BLaER1 treated with 17β-estradiol and CSF1 and Interleukin-3, amounts not matched to agents 10 nM and 100 nM (cell line): ENCODE measurements at regions not wholly inside any gene's neighbourhood (a gene's known extent, or its start where the extent isn't known, plus 50 kb on each side); places are given as distances from the start of the nearest gene placed in this dataset.

Experiments used
- H3K27ac ChIP-seq, 11 experiments: shearing (Covaris generic); formaldehyde crosslinking; 2 replicates each; pipeline ENCODE4 v1.8.1; 2022
- H3K27me3 ChIP-seq, 11 experiments: shearing (Covaris generic); formaldehyde crosslinking; 2 replicates each; pipeline ENCODE4 v1.8.1; 2022
- H3K36me3 ChIP-seq, 11 experiments: shearing (Covaris generic); formaldehyde crosslinking; 2 replicates each; pipeline ENCODE4 v1.8.1; 2022
- H3K4me1 ChIP-seq, 10 experiments: shearing (Covaris generic); formaldehyde crosslinking; 2 replicates each; pipeline ENCODE4 v1.8.1; 2022
- H3K4me2 ChIP-seq, 11 experiments: shearing (Covaris generic); formaldehyde crosslinking; 2 replicates each; pipeline ENCODE4 v1.8.1; 2022
- H3K4me3 ChIP-seq, 10 experiments: shearing (Covaris generic); formaldehyde crosslinking; 2 replicates each; pipeline ENCODE4 v1.8.1; 2022
- H3K9ac ChIP-seq, 11 experiments: shearing (Covaris generic); formaldehyde crosslinking; 2 replicates each; pipeline ENCODE4 v1.8.1; 2022
- H3K9me3 ChIP-seq, 11 experiments: shearing (Covaris generic); formaldehyde crosslinking; replicated peaks in 1 of 11; 2 replicates each; pipeline ENCODE4 v1.8.1; 2022
- H4K20me1 ChIP-seq, 11 experiments: shearing (Covaris generic); formaldehyde crosslinking; 2 replicates each; pipeline ENCODE4 v1.8.1; 2022
- Cebpa-rat ChIP-seq, 11 experiments: shearing (Covaris generic); IDR thresholded peaks; 2 replicates each; pipeline ENCODE4 v1.8.1; 2022

- Histone ChIP-seq H3K27me3 (no peaks in the 10 kb centered on the region), H3K9me3 (no peaks in the 10 kb centered on the region; a peak in 1 of 22 replicates), H3K36me3 (no peaks in the 10 kb centered on the region), H3K9ac (no peak overlapping the region), H3K27ac (no peak overlapping the region), H3K4me2 (no peak overlapping the region), H3K4me3 (no peak overlapping the region), H4K20me1 (no peaks in the 10 kb centered on the region), H3K4me1 (peaks cover 0 to 17% (median 0%) of the 10 kb centered on the region in 10 experiments; a peak in 6 of 20 replicates)
- TF ChIP-seq Cebpa-rat (IDR thresholded peaks at IDR 0.05), result no peak
Observed at GRCh38 chr5:35473589-35473988, 144.1 kb upstream of the SPEF2 start.

GRCh38 chr5:35470866-35471265 is 146.8 kb upstream of the SPEF2 start:
- Histone ChIP-seq H3K36me3 (no peaks in the 10 kb centered on the region), H3K9ac (no peak overlapping the region), H3K4me2 (no peak overlapping the region), H3K27me3 (no peaks in the 10 kb centered on the region), H3K4me3 (no peak overlapping the region), H4K20me1 (no peaks in the 10 kb centered on the region), H3K27ac (no peak overlapping the region), H3K4me1 (peaks cover 0 to 4% (median 0%) of the 10 kb centered on the region in 10 experiments; a peak in 4 of 20 replicates), H3K9me3 (no peaks in the 10 kb centered on the region)
- no peak for TF ChIP-seq Cebpa-rat (IDR thresholded peaks at IDR 0.05)

GRCh38 chr5:35468811-35469210 is 148.9 kb upstream of the SPEF2 start:
- no peak overlapping the region for H3K27ac ChIP-seq
- H3K27me3 ChIP-seq, result no peaks in the 10 kb centered on the region
- no peak overlapping the region for H3K4me2 ChIP-seq
- H3K4me3 ChIP-seq, result no peak overlapping the region
- no peak for TF ChIP-seq Cebpa-rat (IDR thresholded peaks at IDR 0.05)
- H4K20me1 ChIP-seq, result no peaks in the 10 kb centered on the region
- no peaks in the 10 kb centered on the region for H3K36me3 ChIP-seq
- no peaks in the 10 kb centered on the region for H3K4me1 ChIP-seq
- H3K9ac ChIP-seq, result no peak overlapping the region
- 0 out of 22 replicates have a peak, but pooled peaks cover 0 to 4% (median 0%) of the 10 kb centered on the region in 11 experiments for H3K9me3 ChIP-seq

- Histone ChIP-seq H3K27me3 (no peaks in the 10 kb centered on the region), H3K4me1 (no peaks in the 10 kb centered on the region), H3K4me2 (no peak overlapping the region), H3K27ac (no peak overlapping the region), H3K9me3 (0 out of 22 replicates have a peak, but pooled peaks cover 0 to 4% (median 0%) of the 10 kb centered on the region in 11 experiments), H3K36me3 (no peaks in the 10 kb centered on the region), H3K4me3 (no peak overlapping the region), H4K20me1 (no peaks in the 10 kb centered on the region), H3K9ac (no peak overlapping the region)
- no peak for TF ChIP-seq Cebpa-rat (IDR thresholded peaks at IDR 0.05)
Observed at GRCh38 chr5:35466746-35467145, 150.9 kb upstream of the SPEF2 start.

GRCh38 chr5:35464757-35465156 is 152.9 kb upstream of the SPEF2 start:
- no peak overlapping the region for H3K4me2 ChIP-seq
- no peak overlapping the region for H3K4me3 ChIP-seq
- no peak overlapping the region for H3K9ac ChIP-seq
- no peaks in the 10 kb centered on the region for H3K36me3 ChIP-seq
- no peak overlapping the region for H3K27ac ChIP-seq
- H3K9me3 ChIP-seq, result 0 out of 22 replicates have a peak, but pooled peaks cover 0 to 4% (median 0%) of the 10 kb centered on the region in 11 experiments
- H3K4me1 ChIP-seq, result no peaks in the 10 kb centered on the region
- H3K27me3 ChIP-seq, result no peaks in the 10 kb centered on the region
- no peak for TF ChIP-seq Cebpa-rat (IDR thresholded peaks at IDR 0.05)
- H4K20me1 ChIP-seq, result no peaks in the 10 kb centered on the region

GRCh38 chr5:35461530-35461929 is 156.1 kb upstream of the SPEF2 start:
- Histone ChIP-seq H3K27ac (no peak overlapping the region), H3K9ac (no peak overlapping the region), H3K36me3 (no peaks in the 10 kb centered on the region), H3K4me2 (no peak overlapping the region), H3K9me3 (peaks cover 5 to 16% (median 8%) of the 10 kb centered on the region in 11 experiments; a peak in 12 of 22 replicates), H3K27me3 (no peaks in the 10 kb centered on the region), H3K4me3 (no peak overlapping the region), H4K20me1 (no peaks in the 10 kb centered on the region), H3K4me1 (no peaks in the 10 kb centered on the region)
- TF ChIP-seq Cebpa-rat (IDR thresholded peaks at IDR 0.05), result no peak

- Histone ChIP-seq H3K27me3 (no peaks in the 10 kb centered on the region), H3K4me3 (no peak overlapping the region), H3K9me3 (peaks cover 5 to 13% (median 8%) of the 10 kb centered on the region in 11 experiments; a peak in 12 of 22 replicates), H3K36me3 (no peaks in the 10 kb centered on the region), H4K20me1 (no peaks in the 10 kb centered on the region), H3K4me2 (no peak overlapping the region), H3K9ac (no peak overlapping the region), H3K4me1 (no peaks in the 10 kb centered on the region), H3K27ac (no peak overlapping the region)
- TF ChIP-seq Cebpa-rat (IDR thresholded peaks at IDR 0.05), result no peak
Observed at GRCh38 chr5:35458824-35459207, 158.8 kb upstream of the SPEF2 start.

GRCh38 chr5:35457912-35458823 is 159.5 kb upstream of the SPEF2 start:
- no peaks in the 10 kb centered on the region for H3K4me1 ChIP-seq
- TF ChIP-seq Cebpa-rat (IDR thresholded peaks at IDR 0.05), result peak in 1 of 11 experiments; percentile 50; a peak in 2 of 22 replicates
- H3K9me3 ChIP-seq, result peaks cover 5 to 13% (median 8%) of the 10 kb centered on the region in 11 experiments; a peak in 12 of 22 replicates
- H3K9ac ChIP-seq, result no peak overlapping the region
- no peak overlapping the region for H3K4me2 ChIP-seq
- H3K27me3 ChIP-seq, result no peaks in the 10 kb centered on the region
- H4K20me1 ChIP-seq, result no peaks in the 10 kb centered on the region
- no peak overlapping the region for H3K4me3 ChIP-seq
- no peak overlapping the region for H3K27ac ChIP-seq
- no peaks in the 10 kb centered on the region for H3K36me3 ChIP-seq

GRCh38 chr5:35456506-35456905 is 161.2 kb upstream of the SPEF2 start:
- Histone ChIP-seq H3K4me2 (no peak overlapping the region), H4K20me1 (no peaks in the 10 kb centered on the region), H3K27ac (no peak overlapping the region), H3K27me3 (no peaks in the 10 kb centered on the region), H3K9me3 (peaks cover 5 to 13% (median 8%) of the 10 kb centered on the region in 11 experiments; a peak in 12 of 22 replicates), H3K36me3 (no peaks in the 10 kb centered on the region), H3K9ac (no peak overlapping the region), H3K4me3 (no peak overlapping the region), H3K4me1 (no peaks in the 10 kb centered on the region)
- TF ChIP-seq Cebpa-rat (IDR thresholded peaks at IDR 0.05), result no peak
